DMS53 treated with DMSO at 0.1 percent for 48 hours (cell line): ENCODE measurements at regions not wholly inside any gene's neighbourhood (a gene's known extent, or its start where the extent isn't known, plus 50 kb on each side); places are given as distances from the start of the nearest gene placed in this dataset.

Source experiments
- DNase-seq: peaks from one replicate; lab custom pipeline; 2025; ENCODE audit not compliant: unreplicated experiment; lab: John Stamatoyannopoulos, UW

DNA sequence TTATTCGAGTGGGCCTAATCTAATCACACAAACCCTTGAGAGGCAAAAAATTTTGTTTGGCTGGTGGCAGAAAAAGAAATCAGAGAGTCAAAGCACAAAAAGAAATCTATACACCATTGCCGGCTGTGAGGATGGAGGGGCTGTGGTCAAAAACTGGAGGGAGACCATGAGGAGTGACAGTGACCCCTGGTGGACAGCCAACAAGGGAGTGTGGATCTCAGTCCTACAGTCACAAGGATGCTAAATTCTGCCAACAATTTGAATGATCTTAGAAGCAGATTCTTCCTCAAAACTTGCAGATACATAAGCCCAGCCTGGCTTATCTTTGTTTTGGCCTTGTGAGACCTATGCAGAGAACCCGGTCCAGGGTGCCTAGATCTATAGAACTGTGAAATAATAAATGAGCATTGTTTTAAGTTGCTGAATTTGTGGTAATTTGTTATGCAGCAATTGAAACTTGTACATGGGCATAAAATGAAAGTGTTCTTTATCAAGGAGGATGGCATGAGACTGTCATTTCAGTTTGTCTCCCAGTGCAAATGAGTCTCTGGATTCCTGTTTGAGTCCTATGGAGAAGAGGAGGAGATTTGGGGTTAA is 103.0 kb upstream of the ARHGEF26 start:
- peak; percentile 23 for DNase-seq

DNA sequence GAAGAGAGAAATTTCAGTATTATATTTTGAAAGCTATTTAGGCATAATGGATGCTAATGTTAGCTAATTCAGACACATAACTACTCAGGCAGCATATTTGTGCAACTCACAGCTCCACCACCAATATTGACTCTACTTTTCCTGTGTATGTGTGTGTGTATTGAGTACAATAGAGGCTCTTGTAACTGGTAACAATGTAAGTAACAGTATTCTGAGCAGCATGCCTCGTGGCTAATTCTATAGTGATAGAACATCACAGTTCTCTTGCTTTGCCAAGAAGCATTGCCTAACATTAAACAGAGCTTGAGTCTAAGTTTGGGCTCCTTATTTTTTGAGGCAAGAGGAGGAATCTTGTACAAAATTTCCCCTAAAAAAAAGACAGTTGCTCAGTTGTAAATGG is 98.6 kb upstream of the ARHGEF26 start:
- peak; percentile 62 for DNase-seq

DNA sequence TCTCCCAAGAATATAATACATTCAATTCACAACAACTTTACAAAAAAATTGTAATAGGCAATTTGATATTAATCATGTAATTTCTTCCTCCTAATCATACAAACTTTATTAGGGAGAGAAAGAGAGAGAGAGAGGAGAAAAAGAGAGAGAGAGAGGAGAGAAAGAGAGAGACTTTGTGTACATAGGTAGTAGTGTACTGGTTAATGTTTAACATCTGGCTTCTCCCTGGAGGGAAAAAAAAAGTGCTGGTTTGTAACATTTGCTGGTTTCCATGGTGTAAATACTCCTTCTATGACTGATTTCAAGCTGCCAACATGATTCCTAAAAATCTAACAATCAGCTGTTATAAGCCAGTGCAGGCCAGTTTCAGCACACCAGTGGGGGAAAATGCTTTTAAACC is 98.0 kb upstream of the ARHGEF26 start:
- DNase-seq = peak; percentile 80

DNA sequence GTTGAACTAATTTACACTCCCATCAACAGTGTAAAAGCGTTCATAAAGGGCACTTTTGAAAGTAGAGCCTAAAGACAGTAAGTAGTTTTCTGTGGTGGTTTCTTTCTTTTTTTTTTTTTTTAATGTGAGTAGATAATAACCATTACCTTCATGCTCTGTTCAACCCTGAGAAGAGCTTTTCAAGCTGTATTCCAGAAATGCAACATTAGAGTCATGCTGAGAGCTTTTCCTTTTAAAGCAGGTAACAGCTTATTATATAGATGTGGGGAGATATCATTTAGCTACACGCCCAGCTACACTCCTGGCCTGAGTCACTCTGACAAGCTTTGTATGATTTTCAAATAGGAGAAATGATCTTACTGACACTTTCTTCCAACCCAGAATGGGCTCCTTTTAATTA is 96.2 kb upstream of the ARHGEF26 start:
- DNase-seq = no peak

DNA sequence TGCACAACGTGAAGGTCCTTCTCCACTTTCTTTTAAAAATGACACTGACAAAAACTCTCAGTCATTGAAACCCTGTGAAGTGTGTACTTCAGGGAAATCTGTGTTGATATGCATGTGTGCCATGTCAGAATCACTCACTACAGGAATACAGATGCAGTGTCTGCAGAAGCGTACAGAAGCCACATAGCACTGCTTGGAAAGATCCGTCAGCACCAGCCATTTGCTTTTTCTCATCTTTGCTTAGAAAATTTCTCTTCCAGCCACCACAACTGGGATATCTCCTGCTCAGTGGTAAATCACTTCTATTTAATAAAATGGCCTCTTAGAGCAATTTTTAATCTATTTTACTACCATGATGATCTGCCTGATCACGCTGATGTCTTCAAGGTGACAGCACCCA is 91.3 kb upstream of the ARHGEF26 start:
- no peak for DNase-seq

DNA sequence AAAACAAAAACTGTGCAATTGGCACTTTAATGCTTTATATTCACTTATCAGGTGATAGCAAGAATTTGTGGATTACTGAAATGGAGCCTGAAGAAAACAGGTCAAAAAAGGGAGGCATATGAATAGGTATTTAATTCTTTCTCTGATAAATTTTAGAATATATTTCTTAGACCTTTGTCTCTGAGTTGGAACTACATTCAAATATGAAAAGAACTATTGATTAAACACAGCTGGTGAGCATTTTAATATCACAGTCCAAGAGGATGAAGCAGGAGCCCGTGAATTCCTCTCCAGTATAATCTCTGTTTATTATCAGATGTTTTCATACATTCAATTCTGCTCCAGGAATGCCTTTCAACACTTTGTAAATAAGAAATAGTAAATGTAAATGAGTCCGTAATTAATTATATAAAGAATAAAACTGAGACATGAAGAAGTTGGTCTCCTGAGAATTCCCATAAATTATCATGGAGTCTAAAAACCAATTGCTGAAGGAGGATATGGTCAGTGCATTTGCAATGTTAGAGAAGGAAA is 86.3 kb upstream of the ARHGEF26 start:
- DNase-seq = no peak

DNA sequence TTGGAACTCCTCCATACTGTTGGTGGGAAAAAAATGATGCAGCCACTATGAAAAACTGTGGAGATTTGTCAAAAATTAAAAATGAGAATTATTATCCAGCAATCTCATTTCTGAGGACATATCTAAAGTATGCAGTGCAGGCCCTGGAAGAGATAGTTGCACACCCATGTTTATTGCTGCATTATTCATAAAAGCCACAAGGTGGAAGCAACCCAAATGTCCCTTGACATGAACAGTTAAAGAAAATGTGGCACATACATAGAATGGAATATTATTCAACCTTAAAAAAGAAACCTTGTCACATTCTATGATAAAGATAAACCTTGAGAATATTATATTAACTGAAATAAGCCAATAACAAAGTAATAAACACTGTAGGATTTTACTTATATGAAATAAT is 80.9 kb upstream of the ARHGEF26 start:
- DNase-seq = peak; percentile 3

DNA sequence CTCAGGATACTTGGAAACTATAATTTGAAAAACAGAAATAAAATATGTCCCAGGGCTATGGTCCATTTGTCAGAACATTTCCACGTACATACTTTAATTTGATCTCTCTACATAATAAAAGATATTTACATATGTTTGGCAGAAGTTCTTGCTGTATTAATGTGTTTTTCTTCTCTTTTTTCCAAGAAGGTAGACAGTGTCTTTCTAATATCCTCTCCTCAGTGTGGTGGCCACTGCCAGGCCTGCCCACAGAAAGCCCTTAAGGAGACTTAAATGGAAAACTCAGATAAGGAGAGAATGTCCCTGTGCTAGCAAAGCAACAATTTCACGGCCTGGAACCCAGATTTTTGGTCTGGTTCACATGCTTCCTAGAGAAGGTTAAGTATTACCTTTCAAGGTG is 76.5 kb upstream of the ARHGEF26 start:
- no peak for DNase-seq

DNA sequence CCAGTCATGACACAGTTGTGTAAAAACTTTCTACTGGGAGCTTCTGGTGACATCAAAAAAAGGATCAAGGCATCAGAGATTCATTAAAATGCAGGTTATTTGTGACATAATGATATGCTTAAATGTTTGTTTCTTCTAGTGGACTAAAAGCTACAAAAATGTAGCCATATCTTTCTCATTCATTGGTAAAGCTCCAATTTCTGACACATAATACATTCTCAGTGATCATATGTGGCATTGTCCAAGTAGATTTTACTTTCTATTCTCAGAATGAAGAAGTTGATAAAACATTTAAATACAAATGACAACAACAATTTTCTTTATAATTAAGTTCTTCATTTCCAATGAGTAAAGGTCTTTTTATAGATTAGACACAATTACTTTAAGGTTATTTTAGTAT is 71.0 kb upstream of the ARHGEF26 start:
- no peak for DNase-seq

DNA sequence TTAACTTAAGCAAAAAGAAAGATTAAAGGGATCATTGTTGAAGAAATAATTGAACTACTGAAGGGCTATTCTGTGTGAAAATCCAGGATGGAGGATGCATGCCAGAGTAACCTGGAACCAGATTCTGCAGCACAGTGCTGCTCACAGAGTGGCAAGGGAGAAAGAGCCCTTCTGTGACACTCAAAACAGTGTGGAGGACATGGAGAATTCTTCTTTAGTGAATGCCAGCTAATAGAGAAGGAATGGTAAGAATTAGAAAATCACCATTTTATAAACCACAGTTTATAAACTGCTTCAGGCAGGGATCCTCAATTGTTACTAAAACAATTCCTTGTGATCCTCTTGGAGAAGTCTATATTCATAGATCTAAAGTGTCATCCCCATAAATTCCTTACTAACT is 70.4 kb upstream of the ARHGEF26 start:
- DNase-seq = no peak

DNA sequence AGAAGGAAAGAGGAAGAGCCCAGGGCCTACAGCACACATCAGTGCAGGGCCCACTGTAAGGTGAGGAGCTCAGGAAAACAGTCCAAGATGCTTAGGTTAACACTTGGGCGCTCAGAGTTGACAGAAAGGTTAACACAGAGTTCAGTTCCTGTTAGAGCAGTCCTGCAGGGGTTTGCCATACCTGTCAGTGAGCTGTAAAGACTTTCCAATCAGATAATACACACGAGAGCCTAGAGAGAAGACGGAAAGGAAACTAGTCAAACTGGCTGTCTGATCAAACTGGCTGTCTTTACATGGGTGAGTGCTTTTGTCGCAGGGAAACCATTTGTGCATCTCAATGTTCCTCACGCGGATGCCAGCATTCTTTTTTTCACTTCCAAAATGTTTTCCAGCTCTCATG is 61.4 kb upstream of the ARHGEF26 start:
- DNase-seq = no peak

DNA sequence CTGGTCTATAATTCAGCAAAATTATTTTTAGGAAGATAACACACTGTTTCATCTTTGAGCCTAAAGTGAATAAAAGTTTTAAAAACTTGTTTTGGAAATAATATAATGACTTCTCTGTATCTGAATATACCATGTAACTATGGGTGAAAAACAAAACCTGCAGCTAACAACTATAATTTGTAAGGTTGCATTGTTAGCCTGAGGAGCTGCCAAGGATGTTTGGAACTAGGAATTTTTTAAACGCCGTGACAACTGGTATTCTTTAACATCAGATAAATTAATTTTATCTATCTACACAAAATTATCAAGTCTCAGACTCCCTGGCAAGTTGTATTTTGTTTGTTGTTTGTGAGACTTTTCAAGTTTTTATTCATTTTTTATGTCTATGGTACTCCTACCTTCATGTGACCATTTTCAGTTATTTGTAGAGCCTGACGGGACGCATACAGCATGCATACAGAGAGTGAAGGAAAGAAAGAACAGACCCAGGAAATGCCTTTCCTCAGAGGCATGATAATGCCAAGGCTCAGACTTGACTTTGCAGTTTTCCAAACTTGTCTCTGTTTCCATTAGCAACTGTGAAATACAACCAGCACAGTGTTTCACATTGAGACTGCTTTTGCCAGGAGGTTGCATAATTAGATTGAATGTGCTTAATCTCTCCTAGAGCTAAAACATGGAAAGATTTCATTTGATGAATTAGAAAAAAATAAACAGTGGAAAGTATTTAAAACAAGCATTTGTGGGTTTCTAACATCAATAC is 60.8 kb upstream of the ARHGEF26 start:
- DNase-seq = no peak

DNA sequence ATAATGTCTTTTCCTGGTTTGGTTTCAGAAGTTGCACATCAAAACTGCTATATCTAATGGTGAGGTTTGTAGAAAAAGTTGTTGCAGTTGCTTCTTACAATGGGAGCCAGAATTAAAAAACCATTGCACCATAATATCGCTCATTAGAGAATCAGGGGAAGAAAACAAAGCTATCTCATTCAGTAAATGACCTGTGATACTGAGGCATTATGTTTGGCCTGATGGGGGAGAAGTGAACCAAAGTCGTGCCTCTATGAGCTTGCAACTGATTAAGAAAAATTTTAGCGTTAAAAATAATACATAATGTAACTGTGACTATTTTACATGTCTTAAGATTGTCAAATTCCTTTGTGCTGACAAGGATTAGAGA is 60.2 kb upstream of the ARHGEF26 start:
- DNase-seq = no peak

DNA sequence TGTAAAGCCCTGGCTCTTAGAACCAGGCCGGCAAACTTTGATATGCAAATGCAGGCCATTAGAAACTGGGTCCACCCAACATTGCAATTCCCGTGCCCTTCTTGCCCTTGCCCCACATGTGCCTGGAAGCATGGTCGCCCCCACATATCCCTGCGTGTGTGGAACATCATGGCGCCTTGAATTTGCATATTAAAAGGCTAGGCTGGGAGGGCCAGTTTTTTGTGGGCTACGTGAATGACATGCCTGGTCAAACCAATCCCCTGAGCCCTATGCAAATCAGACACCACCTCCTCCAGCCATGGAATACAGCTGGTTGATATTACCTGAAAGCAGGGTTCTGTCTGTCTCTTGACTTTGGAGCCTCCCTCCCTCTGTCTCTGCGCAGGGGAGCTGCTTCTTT is 58.7 kb upstream of the ARHGEF26 start:
- no peak for DNase-seq

DNA sequence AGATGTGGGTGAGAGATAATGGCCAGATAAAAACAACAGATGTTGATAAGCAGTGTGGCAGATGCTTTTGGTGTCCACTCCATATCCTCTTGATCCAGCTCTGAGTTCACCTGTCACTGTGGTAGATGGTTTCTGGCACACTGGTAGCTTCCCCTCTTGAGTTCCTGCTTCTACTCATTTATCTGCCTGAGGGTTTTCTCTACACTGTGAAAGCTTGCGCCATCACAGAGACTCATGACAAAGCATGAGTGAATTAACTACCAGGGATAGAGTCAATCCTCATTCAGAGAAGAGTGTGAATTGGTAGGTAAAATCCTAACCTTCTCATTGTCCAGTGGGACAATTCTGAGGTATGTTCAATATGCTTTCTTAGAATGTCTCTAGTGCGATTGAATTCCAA is 50.0 kb upstream of the ARHGEF26 start:
- DNase-seq = no peak
